DMS53 (cell line): ENCODE measurements at regions not wholly inside any gene's neighbourhood (a gene's known extent, or its start where the extent isn't known, plus 50 kb on each side); places are given as distances from the start of the nearest gene placed in this dataset.

Experiments
- DNase-seq: peaks from one replicate; lab custom pipeline; 2025; lab: John Stamatoyannopoulos, UW

- peak; percentile 78 for DNase-seq
These were observed 94.6 kb downstream of the ZPLD1 start for GRCh38 chr3:102529452-102529851.

DNA sequence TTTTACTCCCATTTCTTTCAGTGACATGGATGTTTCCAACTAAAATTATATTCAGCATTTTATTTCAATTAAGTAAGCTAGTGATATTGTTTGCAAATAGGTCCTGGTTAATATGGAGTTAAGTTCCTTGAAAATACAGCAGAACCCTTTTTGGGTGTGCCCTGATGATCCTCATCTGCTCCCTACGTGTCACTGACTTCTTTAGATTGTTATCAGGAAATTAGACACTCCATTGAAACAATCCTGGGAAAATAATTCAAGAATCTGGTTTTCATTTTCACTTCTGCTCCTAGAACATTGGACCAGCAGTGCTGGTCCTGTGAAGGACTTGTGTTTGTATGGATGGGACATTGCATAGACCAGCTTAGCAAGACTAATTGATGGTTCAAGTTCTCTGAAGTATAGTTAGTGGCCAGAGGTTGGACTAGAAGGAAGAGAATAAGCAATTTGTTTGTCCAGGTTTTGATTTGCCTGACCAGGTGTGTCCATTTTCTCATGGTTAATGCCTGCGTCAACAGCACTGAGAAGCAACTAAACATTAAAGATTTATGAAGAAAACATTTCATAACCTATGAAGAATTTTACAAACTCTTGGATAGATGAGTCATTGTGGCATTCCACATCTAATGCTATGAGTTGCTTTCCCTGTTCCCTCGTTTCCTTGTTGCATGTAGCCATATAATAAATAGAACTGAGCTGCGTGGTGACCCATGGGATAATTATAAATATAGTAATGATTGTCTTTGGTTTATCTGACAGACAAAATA, 95.8 kb downstream of the ZPLD1 start:
- DNase-seq = no peak

GRCh38 chr3:102531686-102532085, 96.9 kb downstream of the ZPLD1 start:
- DNase-seq = no peak

GRCh38 chr3:102532901-102533300, 98.1 kb downstream of the ZPLD1 start:
- no peak for DNase-seq

DNA sequence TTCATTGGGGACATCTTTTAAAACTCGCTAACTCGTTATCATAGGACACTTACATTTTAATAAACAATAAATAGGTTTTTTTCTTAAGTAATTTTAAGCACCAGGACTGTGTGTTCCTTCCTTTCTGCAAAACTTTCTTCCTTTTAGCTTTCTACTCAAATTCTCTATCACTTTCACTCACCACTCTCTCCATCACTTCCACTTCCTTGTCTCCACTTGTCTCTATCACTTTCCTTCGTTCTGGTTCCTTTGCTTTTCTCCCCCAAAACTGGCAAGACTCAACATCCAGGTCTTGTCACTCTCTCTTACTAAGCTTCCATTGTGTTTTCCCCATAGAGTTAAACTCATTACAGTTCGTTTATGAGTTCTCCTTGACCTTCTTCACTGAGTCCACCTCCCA, 99.0 kb downstream of the ZPLD1 start:
- no peak for DNase-seq

- peak; percentile 69 for DNase-seq
These were observed 101.6 kb downstream of the ZPLD1 start for GRCh38 chr3:102536456-102536855.

- DNase-seq = no peak
These were observed 102.3 kb downstream of the ZPLD1 start for GRCh38 chr3:102537123-102537522.

- DNase-seq = no peak
These were observed 109.9 kb downstream of the ZPLD1 start for GRCh38 chr3:102544741-102545140.

DNA sequence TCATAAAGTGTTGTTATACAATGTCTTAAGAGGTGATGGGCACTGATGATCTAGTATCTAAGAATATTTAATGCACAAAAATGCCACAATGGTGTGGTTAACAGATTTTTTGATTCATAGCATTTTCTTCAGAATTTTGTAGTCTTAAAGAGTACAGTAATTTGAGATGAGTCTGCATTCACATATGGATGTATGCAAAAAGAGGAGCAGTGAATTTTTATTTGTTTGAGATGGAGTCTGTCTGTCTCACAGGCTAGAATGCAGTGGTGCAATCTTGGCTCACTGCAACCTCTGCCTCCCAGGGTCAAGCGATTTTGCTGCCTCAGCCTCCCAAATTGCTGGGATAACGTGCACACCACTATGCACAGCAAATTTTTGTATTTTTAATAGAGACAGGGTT, 110.5 kb downstream of the ZPLD1 start:
- no peak for DNase-seq

- DNase-seq = no peak
These were observed 119.1 kb downstream of the ZPLD1 start for GRCh38 chr3:102553876-102554275.

GRCh38 chr3:102570511-102570910, 135.7 kb downstream of the ZPLD1 start:
- no peak for DNase-seq

- no peak for DNase-seq
These were observed 136.2 kb downstream of the ZPLD1 start for GRCh38 chr3:102571006-102571405.

DNA sequence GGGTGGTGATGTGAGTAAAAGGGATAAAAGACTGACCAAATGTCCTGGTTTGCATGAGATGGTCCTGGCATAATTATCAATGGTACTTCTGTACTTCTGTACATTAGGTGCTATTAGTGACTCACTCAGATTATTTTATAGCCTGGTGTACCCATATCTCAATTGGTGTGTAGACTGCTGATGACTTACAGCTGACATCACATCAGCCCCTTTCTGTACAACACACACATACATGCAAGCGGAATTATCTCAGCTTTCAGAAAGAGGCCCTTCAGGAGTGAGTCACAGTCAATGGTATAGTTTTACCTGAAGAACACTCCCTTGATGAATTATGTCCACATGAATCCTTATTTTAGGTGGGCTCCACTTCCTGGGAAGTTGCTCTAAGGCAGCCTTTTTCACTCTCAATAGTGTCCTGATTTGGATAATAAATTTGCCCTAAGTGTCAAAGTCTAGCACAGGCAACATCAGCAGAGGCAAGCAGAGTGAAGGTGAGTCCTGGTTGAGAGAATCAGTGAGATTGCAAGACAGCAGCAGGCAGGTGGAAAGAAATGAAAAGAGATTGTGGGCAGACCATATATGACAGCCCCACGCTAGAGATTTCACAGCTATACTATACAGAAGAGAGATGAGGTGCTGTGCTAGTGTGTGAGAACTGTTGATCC, 137.0 kb downstream of the ZPLD1 start:
- DNase-seq = no peak

GRCh38 chr3:102573483-102574028, 138.7 kb downstream of the ZPLD1 start:
- DNase-seq = no peak

- no peak for DNase-seq
These were observed 139.5 kb downstream of the ZPLD1 start for GRCh38 chr3:102574355-102574754.

DNA sequence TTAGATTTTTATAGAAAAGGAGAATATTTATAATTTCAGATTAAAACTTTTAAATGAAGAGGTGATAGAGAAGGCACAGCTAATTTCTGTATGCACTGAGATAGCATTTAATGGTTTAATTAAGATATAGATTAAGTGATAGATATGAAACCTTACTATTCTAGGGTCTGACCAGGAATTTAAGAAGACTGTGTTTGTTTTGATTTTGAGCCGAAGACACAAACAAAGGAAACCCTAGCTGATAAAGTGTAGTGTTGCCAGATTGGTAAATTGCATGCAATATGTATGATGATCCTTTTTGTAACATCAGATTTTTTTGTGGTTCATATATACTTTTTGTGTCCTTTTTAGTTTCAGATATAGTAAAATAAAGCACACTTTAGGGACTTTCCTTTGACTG, 141.8 kb downstream of the ZPLD1 start:
- DNase-seq = no peak

DNA sequence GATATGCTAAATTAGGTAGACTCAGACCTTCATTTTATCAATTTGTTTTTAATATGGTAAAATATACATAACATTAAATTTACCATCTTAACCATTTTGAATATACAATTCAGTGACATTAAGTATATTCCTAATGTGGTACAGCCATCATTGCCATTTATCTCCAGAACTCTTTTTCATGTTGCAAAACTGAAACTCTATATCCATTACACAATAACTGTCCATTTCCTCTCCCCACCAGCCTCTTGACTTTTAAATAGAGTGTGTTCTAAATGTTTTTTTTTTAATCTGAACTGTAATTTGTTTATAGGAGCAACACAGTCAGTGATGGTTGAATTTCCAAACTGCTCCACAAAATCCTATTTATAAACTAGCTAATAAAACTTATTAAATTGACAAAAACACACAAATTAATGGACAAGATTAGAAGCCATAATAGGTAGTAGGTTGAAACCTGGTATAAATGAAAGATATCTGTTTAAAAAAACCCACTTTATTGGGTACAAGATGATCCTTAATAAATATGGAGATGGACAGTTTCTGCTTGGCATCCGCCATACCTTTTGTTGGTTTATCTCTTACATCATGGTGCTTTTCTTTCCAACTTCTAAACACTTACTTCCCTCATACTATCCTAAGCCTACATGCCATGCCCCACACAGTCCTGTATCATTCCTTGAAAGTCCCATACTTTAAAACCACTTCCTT, 142.4 kb downstream of the ZPLD1 start:
- no peak for DNase-seq

DNA sequence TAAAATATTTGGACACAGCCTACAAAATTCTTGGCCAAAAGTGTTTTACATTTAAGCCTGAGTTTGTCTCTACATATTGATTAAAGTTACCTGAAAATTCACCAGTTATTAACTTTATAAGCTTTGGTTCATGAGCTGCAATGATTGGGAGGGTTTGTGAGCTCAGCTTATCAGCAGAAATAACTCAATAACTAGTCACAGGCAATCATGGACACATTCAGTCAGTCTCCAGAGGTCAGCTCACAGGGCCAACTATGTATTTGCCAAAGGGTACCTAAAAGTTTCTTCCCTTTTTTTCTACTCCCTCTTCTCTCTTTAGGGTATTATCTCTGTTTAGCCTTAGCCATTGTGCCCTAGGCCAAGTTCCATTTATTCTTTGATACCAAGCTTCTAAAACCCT, 145.9 kb downstream of the ZPLD1 start:
- no peak for DNase-seq

- no peak for DNase-seq
These were observed 151.7 kb downstream of the ZPLD1 start for GRCh38 chr3:102586485-102586884.

GRCh38 chr3:102593812-102594602, 159.2 kb downstream of the ZPLD1 start:
- DNase-seq = no peak

- DNase-seq = no peak
These were observed 160.2 kb downstream of the ZPLD1 start for GRCh38 chr3:102595057-102595456.
